ENCODE measurements at regions not wholly inside any gene's neighbourhood (a gene's known extent, or its start where the extent isn't known, plus 50 kb on each side); places are given as distances from the start of the nearest gene placed in this dataset.
"Not testable (repeated sequence)": the region's sequence is repeated elsewhere in the genome, so short reads cannot be mapped to it uniquely, and the experiment has no call there.

DNA sequence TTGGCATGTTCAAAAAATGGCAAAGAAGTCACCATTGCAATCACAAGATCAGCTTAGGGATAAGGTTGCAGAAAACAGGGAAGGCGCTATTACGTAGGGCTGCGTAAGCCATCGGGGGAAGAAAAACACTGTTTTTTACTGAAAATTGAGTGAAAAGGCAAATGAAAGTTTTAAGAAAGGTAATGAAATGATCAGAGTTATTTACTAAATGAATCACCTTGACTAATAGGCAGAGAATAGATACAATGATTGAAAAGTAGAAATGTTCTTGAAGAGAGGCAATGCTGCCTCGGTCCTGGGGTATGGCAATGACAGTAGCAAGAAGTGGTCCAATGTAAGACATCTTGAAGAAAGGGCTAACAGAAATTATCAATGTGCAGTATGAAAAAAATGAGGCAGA lies 1227.8 kb upstream of the ZEB2 start:
- no peaks in the 10 kb centered on the region for H3K9me3 ChIP-seq (ENCODE audit: control insufficient read depth, low read depth, low read length)
- H2BK12ac ChIP-seq (ENCODE audit: insufficient read length, low read depth, low read length) = no peak overlapping the region
- H2AFZ ChIP-seq (ENCODE audit: low read length) = no peak overlapping the region
- H2BK120ac ChIP-seq (ENCODE audit: low read depth, low read length, poor library complexity, severe bottlenecking) = no peak overlapping the region
- H3K4me1 ChIP-seq (ENCODE audit: insufficient read depth, low read length) = peaks cover 5% of the 10 kb centered on the region; the same call in 1 of the 2 replicates
- no peaks in the 10 kb centered on the region for H3K23me2 ChIP-seq (ENCODE audit: insufficient read length, low read depth, low read length, poor library complexity, severe bottlenecking)
- no peak overlapping the region for H3K9ac ChIP-seq (ENCODE audit: extremely low read depth, insufficient read length, low read length)
- TF ChIP-seq, protein P1, sequence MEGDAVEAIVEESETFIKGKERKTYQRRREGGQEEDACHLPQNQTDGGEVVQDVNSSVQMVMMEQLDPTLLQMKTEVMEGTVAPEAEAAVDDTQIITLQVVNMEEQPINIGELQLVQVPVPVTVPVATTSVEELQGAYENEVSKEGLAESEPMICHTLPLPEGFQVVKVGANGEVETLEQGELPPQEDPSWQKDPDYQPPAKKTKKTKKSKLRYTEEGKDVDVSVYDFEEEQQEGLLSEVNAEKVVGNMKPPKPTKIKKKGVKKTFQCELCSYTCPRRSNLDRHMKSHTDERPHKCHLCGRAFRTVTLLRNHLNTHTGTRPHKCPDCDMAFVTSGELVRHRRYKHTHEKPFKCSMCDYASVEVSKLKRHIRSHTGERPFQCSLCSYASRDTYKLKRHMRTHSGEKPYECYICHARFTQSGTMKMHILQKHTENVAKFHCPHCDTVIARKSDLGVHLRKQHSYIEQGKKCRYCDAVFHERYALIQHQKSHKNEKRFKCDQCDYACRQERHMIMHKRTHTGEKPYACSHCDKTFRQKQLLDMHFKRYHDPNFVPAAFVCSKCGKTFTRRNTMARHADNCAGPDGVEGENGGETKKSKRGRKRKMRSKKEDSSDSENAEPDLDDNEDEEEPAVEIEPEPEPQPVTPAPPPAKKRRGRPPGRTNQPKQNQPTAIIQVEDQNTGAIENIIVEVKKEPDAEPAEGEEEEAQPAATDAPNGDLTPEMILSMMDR (conservative IDR thresholded peaks at IDR 0.05) = no peak
- no peaks in the 10 kb centered on the region for H3K27me3 ChIP-seq (ENCODE audit: insufficient read depth, low read length)
- Mint-ChIP-seq H3K36me3 (ENCODE audit: insufficient read depth in 1 of 3, low read depth in 3 of 3) (no peaks in the 10 kb centered on the region), H3K27ac (no peak overlapping the region), H3K9me3 (no peaks in the 10 kb centered on the region), H3K27me3 (ENCODE audit: low read depth) (no peaks in the 10 kb centered on the region), H3K4me3 (no peak overlapping the region), H3K4me1 (peaks cover 13 to 16% of the 10 kb centered on the region in 2 experiments)
- no peak overlapping the region for H3K18ac ChIP-seq (ENCODE audit: insufficient read length, low read depth, low read length)
- H3K4me2 ChIP-seq (ENCODE audit: insufficient read depth, insufficient read length, low read length) = no peak overlapping the region
- WGBS (ENCODE audit: extremely low coverage, insufficient read length, low lambda C conversion rate) = no CpG with 5 or more reads among the region's 5 CpGs
- no peaks in the 10 kb centered on the region for H4K20me1 ChIP-seq (ENCODE audit: control insufficient read depth, insufficient read depth, insufficient read length)
- H3K27ac ChIP-seq (ENCODE audit: insufficient read length, low read depth, low read length) = no peak overlapping the region
- DNase-seq = no peak
- no peaks in the 10 kb centered on the region for H3K79me2 ChIP-seq (ENCODE audit: insufficient read depth, low read length)
- no peak overlapping the region for H3T11ph ChIP-seq (ENCODE audit: low read length)
- H3K56ac ChIP-seq (ENCODE audit: insufficient read length, low read depth, low read length) = no peak overlapping the region
- H3K23ac ChIP-seq (ENCODE audit: insufficient read length, low read depth, low read length) = no peak overlapping the region
- no peak overlapping the region for H2BK20ac ChIP-seq (ENCODE audit: low read depth, low read length, poor library complexity, severe bottlenecking)
- H3K14ac ChIP-seq (ENCODE audit: insufficient read depth, low read length) = no peak overlapping the region
- H4K8ac ChIP-seq (replicated peaks; ENCODE audit: insufficient read length, low read depth, low read length) = no peak overlapping the region
- no peak overlapping the region for H4K5ac ChIP-seq (ENCODE audit: insufficient read length, low read depth, low read length)
- H2BK5ac ChIP-seq (ENCODE audit: insufficient read length, low read length) = no peak overlapping the region
- no peak overlapping the region for H4K91ac ChIP-seq (ENCODE audit: insufficient read length, low read depth, low read length)
- no peak overlapping the region for H2BK15ac ChIP-seq (ENCODE audit: low read depth, low read length)
- H2AK5ac ChIP-seq (ENCODE audit: insufficient read length, low read length) = no peak overlapping the region
- no peaks in the 10 kb centered on the region for H3K79me1 ChIP-seq (ENCODE audit: insufficient read depth, low read depth, low read length, poor library complexity, severe bottlenecking)
- H3K4ac ChIP-seq (ENCODE audit: low read depth, low read length) = no peak overlapping the region

DNA sequence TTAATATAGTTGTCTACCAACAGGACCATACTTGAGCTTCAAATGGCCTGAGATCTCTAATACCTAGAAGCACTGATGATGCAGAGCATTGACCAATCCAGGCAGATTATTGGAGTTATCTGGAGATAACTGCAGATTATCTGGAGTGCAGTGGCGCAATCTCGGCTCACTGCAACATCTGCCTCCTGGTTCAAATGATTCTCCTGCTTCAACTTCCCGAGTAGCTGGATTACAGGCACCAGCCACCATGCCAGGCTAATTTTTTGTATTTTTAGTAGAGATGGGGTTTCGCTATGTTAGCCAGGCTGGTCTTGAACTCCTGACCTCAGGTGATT lies 1225.4 kb upstream of the ZEB2 start:
- not testable (repeated sequence) for H3K27me3 ChIP-seq (ENCODE audit: insufficient read depth, low read length); DNase-seq; H3T11ph ChIP-seq (ENCODE audit: low read length); H2BK20ac ChIP-seq (ENCODE audit: low read depth, low read length, poor library complexity, severe bottlenecking); H3K9me3 Mint-ChIP-seq; H3K4ac ChIP-seq (ENCODE audit: low read depth, low read length); H4K8ac ChIP-seq (replicated peaks; ENCODE audit: insufficient read length, low read depth, low read length); H3K4me3 Mint-ChIP-seq; H2AK5ac ChIP-seq (ENCODE audit: insufficient read length, low read length); H3K79me2 ChIP-seq (ENCODE audit: insufficient read depth, low read length); H3K79me1 ChIP-seq (ENCODE audit: insufficient read depth, low read depth, low read length, poor library complexity, severe bottlenecking); H3K9me3 ChIP-seq (ENCODE audit: control insufficient read depth, low read depth, low read length); H3K9ac ChIP-seq (ENCODE audit: extremely low read depth, insufficient read length, low read length); H2BK12ac ChIP-seq (ENCODE audit: insufficient read length, low read depth, low read length); H4K91ac ChIP-seq (ENCODE audit: insufficient read length, low read depth, low read length); H3K4me1 ChIP-seq (ENCODE audit: insufficient read depth, low read length); H3K36me3 Mint-ChIP-seq (ENCODE audit: insufficient read depth in 1 of 3, low read depth in 3 of 3); H3K4me2 ChIP-seq (ENCODE audit: insufficient read depth, insufficient read length, low read length); H2BK15ac ChIP-seq (ENCODE audit: low read depth, low read length); H2BK5ac ChIP-seq (ENCODE audit: insufficient read length, low read length); H3K14ac ChIP-seq (ENCODE audit: insufficient read depth, low read length); H3K18ac ChIP-seq (ENCODE audit: insufficient read length, low read depth, low read length); H4K5ac ChIP-seq (ENCODE audit: insufficient read length, low read depth, low read length); H4K20me1 ChIP-seq (ENCODE audit: control insufficient read depth, insufficient read depth, insufficient read length); H3K56ac ChIP-seq (ENCODE audit: insufficient read length, low read depth, low read length); H3K4me1 Mint-ChIP-seq; H3K23me2 ChIP-seq (ENCODE audit: insufficient read length, low read depth, low read length, poor library complexity, severe bottlenecking); H3K27ac ChIP-seq (ENCODE audit: insufficient read length, low read depth, low read length); H3K23ac ChIP-seq (ENCODE audit: insufficient read length, low read depth, low read length); H3K27me3 Mint-ChIP-seq (ENCODE audit: low read depth); H3K27ac Mint-ChIP-seq; H2BK120ac ChIP-seq (ENCODE audit: low read depth, low read length, poor library complexity, severe bottlenecking); H2AFZ ChIP-seq (ENCODE audit: low read length)
- no CpG with 5 or more reads among the region's 4 CpGs for WGBS (ENCODE audit: extremely low coverage, insufficient read length, low lambda C conversion rate)
